Breast epithelium (tissue), 4 donors: ENCODE measurements at regions not wholly inside any gene's neighbourhood (a gene's known extent, or its start where the extent isn't known, plus 50 kb on each side); places are given as distances from the start of the nearest gene placed in this dataset.
"Not testable (repeated sequence)": the region's sequence is repeated elsewhere in the genome, so short reads cannot be mapped to it uniquely, and the experiment has no call there.

ENCODE experiments used
- DNase-seq, 2 donors: peaks; one replicate each; pipeline ENCODE4 v3.0.0-alpha.2; 2019; ENCODE audit warnings: low spot score in 2 of 2
- H3K27ac ChIP-seq, 2 donors: fragments of 200-600 bp; sonication (generic) in 1 of 2; one replicate each; pipeline ENCODE4 v1.5.1; 2016 to 2019; ENCODE audit warnings: mild to moderate bottlenecking in 1 of 2
- H3K27me3 ChIP-seq, 2 donors: fragments of 200-600 bp; sonication (generic) in 1 of 2; one replicate each; pipeline versions ENCODE4 v1.5.1 to v1.6.0; 2017 to 2019; ENCODE audit warnings: control low read depth in 1 of 2, mild to moderate bottlenecking in 1 of 2
- H3K36me3 ChIP-seq: fragments of 200-600 bp; one replicate; pipeline ENCODE4 v1.5.1; 2019
- H3K4me1 ChIP-seq, 2 donors: fragments of 200-600 bp; sonication (generic); one replicate each; pipeline ENCODE4 v1.5.1; 2016 to 2019; ENCODE audit warnings: control low read depth in 1 of 2
- H3K4me3 ChIP-seq, 3 donors: fragments of 200-600 bp; sonication (generic); 1 replicate in 2 of 3; 2 replicates in 1 of 3; pipeline ENCODE4 v1.5.1; 2016 to 2019; ENCODE audit warnings: mild to moderate bottlenecking in 3 of 3, moderate library complexity in 2 of 3
- H3K9me3 ChIP-seq, 2 donors: fragments of 200-600 bp; sonication (generic) in 1 of 2; one replicate each; pipeline ENCODE4 v1.5.1; 2016 to 2019; ENCODE audit warnings: control low read depth in 1 of 2
- POLR2A ChIP-seq: fragments of 450-650 bp; IDR thresholded peaks from one replicate; pipeline ENCODE4 v1.6.1; 2016; ENCODE audit warnings: antibody characterized with exemption, mild to moderate bottlenecking, moderate library complexity
- POLR2AphosphoS5 ChIP-seq, 3 donors: sonication (generic); formaldehyde crosslinking; IDR thresholded peaks; one replicate each; pipeline ENCODE4 v1.6.1; 2017; ENCODE audit warnings: antibody characterized with exemption in 3 of 3
- intact Hi-C: fragments of 100-400 bp; cut with DNase I; formaldehyde crosslinking; loops from one replicate; pipeline ENCODE4 v1.15.1; 2023; ENCODE audit warnings: low total_unique reads
- TF ChIP-seq, protein P1 (sequence below), 3 donors: fragments of 450-650 bp; IDR thresholded peaks; one replicate each; pipeline ENCODE4 v1.5.1; 2016 to 2017; ENCODE audit warnings: antibody characterized with exemption in 3 of 3, mild to moderate bottlenecking in 3 of 3, moderate library complexity in 3 of 3

DNA sequence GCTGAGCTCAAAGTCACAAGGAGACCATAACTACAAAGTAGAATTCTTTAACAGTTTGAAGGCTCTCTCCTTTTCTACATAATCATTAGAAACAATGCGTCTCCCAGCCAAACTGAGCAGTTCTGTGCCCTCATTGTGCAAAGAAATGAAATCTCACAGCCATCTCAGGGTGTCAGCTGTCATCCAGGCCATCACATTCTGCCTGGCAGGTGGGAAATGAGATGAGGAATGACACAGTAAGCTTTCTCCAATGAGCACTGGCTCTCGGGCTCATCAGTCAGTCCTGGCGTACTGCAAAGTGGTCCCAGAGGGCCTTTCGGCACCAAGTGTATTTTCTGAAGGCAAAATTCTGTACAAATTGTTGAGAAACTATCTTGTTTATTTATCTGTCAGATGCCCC, 306.5 kb downstream of the KCTD12 start:
- TF ChIP-seq, protein P1, sequence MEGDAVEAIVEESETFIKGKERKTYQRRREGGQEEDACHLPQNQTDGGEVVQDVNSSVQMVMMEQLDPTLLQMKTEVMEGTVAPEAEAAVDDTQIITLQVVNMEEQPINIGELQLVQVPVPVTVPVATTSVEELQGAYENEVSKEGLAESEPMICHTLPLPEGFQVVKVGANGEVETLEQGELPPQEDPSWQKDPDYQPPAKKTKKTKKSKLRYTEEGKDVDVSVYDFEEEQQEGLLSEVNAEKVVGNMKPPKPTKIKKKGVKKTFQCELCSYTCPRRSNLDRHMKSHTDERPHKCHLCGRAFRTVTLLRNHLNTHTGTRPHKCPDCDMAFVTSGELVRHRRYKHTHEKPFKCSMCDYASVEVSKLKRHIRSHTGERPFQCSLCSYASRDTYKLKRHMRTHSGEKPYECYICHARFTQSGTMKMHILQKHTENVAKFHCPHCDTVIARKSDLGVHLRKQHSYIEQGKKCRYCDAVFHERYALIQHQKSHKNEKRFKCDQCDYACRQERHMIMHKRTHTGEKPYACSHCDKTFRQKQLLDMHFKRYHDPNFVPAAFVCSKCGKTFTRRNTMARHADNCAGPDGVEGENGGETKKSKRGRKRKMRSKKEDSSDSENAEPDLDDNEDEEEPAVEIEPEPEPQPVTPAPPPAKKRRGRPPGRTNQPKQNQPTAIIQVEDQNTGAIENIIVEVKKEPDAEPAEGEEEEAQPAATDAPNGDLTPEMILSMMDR (IDR thresholded peaks at IDR 0.05) = no peak
- TF ChIP-seq POLR2AphosphoS5 (IDR thresholded peaks at IDR 0.05) = no peak
- TF ChIP-seq POLR2A = no peak
- H3K4me3 ChIP-seq = no peak overlapping the region
- H3K36me3 ChIP-seq = no peaks in the 10 kb centered on the region
- intact Hi-C loops = no loop called here
- H3K4me1 ChIP-seq = no peaks in the 10 kb centered on the region
- no peak for DNase-seq
- peaks cover 11 to 29% of the 10 kb centered on the region in 2 donors for H3K9me3 ChIP-seq
- no peak overlapping the region for H3K27ac ChIP-seq
- H3K27me3 ChIP-seq = no peaks in the 10 kb centered on the region

DNA sequence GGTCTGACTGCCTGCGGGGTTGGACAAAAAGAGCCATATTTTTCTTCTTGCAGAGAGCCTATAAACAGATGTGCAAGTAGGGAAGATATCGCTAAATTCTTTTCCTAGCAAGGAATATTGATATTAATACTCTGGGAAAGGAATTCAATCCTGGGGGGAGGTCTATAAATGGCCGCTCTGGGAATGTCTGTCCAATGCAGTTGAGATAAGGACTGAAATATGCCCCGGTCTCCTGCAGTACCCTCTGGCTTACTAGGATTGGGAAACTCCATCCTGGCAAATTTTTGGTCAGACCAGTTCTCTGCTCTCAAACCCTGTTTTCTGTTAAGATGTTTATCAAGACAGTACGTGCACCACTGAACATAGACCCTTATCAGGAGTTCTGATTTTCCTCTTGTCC, 310.6 kb downstream of the KCTD12 start:
- H3K27me3 ChIP-seq, H3K4me3 ChIP-seq, H3K27ac ChIP-seq, H3K36me3 ChIP-seq, H3K4me1 ChIP-seq, DNase-seq, intact Hi-C loops: not testable (repeated sequence)
- H3K9me3 ChIP-seq = peaks cover 11 to 34% of the 10 kb centered on the region in 2 donors

DNA sequence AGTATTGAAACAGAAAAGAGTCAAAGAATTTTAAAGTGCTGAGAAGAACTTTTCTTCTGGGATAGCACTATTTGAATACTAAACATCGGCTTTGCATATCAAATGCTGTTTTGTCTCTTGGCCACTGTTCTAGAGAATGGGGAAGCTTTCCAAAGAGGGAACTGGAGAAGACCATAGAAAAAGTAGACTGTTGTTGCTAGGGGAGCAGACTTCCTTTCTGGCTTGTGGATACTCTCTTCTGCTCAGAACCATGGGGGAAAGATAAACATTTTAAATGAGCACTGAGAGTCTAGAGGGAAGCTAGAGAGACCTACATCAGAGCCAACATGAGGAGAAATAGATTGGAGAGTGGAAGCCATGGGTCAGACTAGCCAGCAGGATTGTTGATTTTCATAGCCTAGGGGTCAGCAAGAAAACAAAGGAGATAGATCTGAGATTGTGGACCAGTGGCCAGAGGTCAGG, 315.7 kb downstream of the KCTD12 start:
- TF ChIP-seq, protein P1 (IDR thresholded peaks at IDR 0.05) = no peak
- TF ChIP-seq POLR2AphosphoS5 (IDR thresholded peaks at IDR 0.05) (no peak), POLR2A (no peak)
- H3K27ac ChIP-seq = no peak overlapping the region
- intact Hi-C loops = no loop called here
- H3K27me3 ChIP-seq = no peaks in the 10 kb centered on the region
- H3K36me3 ChIP-seq = no peaks in the 10 kb centered on the region
- no peak overlapping the region for H3K4me3 ChIP-seq
- H3K9me3 ChIP-seq = peaks cover 4 to 13% of the 10 kb centered on the region in 2 donors
- DNase-seq = no peak
- H3K4me1 ChIP-seq = no peaks in the 10 kb centered on the region

DNA sequence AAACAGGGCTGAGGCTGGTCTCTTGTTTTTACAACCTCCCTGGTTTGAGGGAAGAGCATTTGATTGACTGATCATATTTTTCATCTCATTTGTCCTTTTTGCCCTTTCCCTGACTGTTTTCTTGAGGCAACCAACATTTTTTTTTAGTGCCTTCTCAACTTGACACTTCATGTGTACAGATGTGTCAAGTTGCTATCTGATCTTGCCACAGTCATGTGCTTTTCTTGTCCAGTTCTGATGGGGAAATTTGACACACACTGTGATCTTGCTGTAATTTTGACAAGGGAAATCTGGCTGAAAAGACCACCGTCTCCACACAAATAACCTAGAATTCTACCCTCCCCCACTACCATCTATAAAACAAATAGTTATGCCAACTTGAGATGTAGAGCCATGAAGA, 329.6 kb downstream of the KCTD12 start:
- no peak for DNase-seq
- TF ChIP-seq, protein P1 (IDR thresholded peaks at IDR 0.05) = no peak
- TF ChIP-seq POLR2AphosphoS5 (IDR thresholded peaks at IDR 0.05) = no peak
- TF ChIP-seq POLR2A = no peak
- no peak overlapping the region for H3K27ac ChIP-seq
- no peaks in the 10 kb centered on the region for H3K36me3 ChIP-seq
- no peaks in the 10 kb centered on the region for H3K9me3 ChIP-seq
- no peaks in the 10 kb centered on the region for H3K4me1 ChIP-seq
- H3K27me3 ChIP-seq = no peaks in the 10 kb centered on the region
- intact Hi-C loops = no loop called here
- no peak overlapping the region for H3K4me3 ChIP-seq

DNA sequence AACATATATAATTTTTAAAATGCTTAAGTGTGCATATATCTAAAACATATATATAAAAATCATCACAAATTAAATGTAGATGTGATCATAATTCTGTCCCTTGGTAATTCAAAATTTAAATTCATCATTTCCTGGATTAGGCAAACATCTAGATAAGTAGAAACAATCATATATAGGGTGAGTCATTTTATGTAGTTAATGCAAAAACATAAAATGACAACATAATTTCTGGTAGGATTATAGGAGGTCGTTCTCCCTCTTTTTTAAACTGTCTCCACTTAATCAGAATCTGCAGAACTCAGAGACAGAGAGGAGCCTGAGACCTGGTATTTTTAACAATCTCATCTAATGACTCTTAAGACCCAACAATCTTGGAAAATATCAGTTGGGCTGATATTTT, 333.4 kb downstream of the KCTD12 start:
- Histone ChIP-seq H3K27me3 (no peaks in the 10 kb centered on the region), H3K4me1 (no peaks in the 10 kb centered on the region), H3K4me3 (no peak overlapping the region), H3K36me3 (no peaks in the 10 kb centered on the region), H3K27ac (no peak overlapping the region), H3K9me3 (no peaks in the 10 kb centered on the region)
- no peak for DNase-seq
- intact Hi-C loops = no loop called here
- TF ChIP-seq POLR2AphosphoS5 (IDR thresholded peaks at IDR 0.05) (no peak), POLR2A (no peak)
- TF ChIP-seq, protein P1 (IDR thresholded peaks at IDR 0.05) = no peak
